ENCODE measurements at regions not wholly inside any gene's neighbourhood (a gene's known extent, or its start where the extent isn't known, plus 50 kb on each side); places are given as distances from the start of the nearest gene placed in this dataset.

- DNase-seq (ENCODE audit: low spot score): no peak
Measured at GRCh38 chr11:27907091-27907490, 200.9 kb downstream of the KIF18A start.

- DNase-seq (ENCODE audit: low spot score): no peak
Measured at GRCh38 chr11:27904358-27905055, 203.4 kb downstream of the KIF18A start.

- DNase-seq (ENCODE audit: low spot score): no peak
Measured at GRCh38 chr11:27902981-27903624, 202.8 kb upstream of the BDNF start.

- DNase-seq (ENCODE audit: low spot score): no peak
Measured at GRCh38 chr11:27898166-27898565, 197.9 kb upstream of the BDNF start.

- no peak for DNase-seq (ENCODE audit: low spot score)
Measured at GRCh38 chr11:27896096-27896495, 195.8 kb upstream of the BDNF start.

- DNase-seq (ENCODE audit: low spot score): no peak
Measured at GRCh38 chr11:27894552-27894951, 194.3 kb upstream of the BDNF start.

- no peak for DNase-seq (ENCODE audit: low spot score)
Measured at GRCh38 chr11:27886857-27887256, 186.6 kb upstream of the BDNF start.

- no peak for DNase-seq (ENCODE audit: low spot score)
Measured at GRCh38 chr11:27882066-27882697, 181.9 kb upstream of the BDNF start.

- no peak for DNase-seq (ENCODE audit: low spot score)
Measured at GRCh38 chr11:27875831-27876775, 175.8 kb upstream of the BDNF start.

GRCh38 chr11:27874998-27875830 lies 175.0 kb upstream of the BDNF start:
- no peak for DNase-seq (ENCODE audit: low spot score)

- no peak for DNase-seq (ENCODE audit: low spot score)
Measured at GRCh38 chr11:27873664-27874063, 173.4 kb upstream of the BDNF start.

GRCh38 chr11:27871056-27871455 lies 170.8 kb upstream of the BDNF start:
- no peak for DNase-seq (ENCODE audit: low spot score)

- DNase-seq (ENCODE audit: low spot score): no peak
Measured at GRCh38 chr11:27869701-27870100, 169.4 kb upstream of the BDNF start.

GRCh38 chr11:27868709-27869108 lies 168.5 kb upstream of the BDNF start:
- DNase-seq (ENCODE audit: low spot score): no peak

GRCh38 chr11:27868226-27868625 lies 168.0 kb upstream of the BDNF start:
- DNase-seq (ENCODE audit: low spot score): no peak

- DNase-seq (ENCODE audit: low spot score): no peak
Measured at GRCh38 chr11:27865105-27865504, 164.8 kb upstream of the BDNF start.

GRCh38 chr11:27864611-27865010 lies 164.4 kb upstream of the BDNF start:
- DNase-seq (ENCODE audit: low spot score): no peak

GRCh38 chr11:27864091-27864491 lies 163.8 kb upstream of the BDNF start:
- no peak for DNase-seq (ENCODE audit: low spot score)

GRCh38 chr11:27863637-27864036 lies 163.4 kb upstream of the BDNF start:
- no peak for DNase-seq (ENCODE audit: low spot score)

GRCh38 chr11:27861706-27862430 lies 161.6 kb upstream of the BDNF start:
- no peak for DNase-seq (ENCODE audit: low spot score)

GRCh38 chr11:27860811-27861210 lies 160.6 kb upstream of the BDNF start:
- no peak for DNase-seq (ENCODE audit: low spot score)

Data from globus pallidus (tissue), 1 donor.